HCT116 (cell line): ENCODE measurements at regions not wholly inside any gene's neighbourhood (a gene's known extent, or its start where the extent isn't known, plus 50 kb on each side); places are given as distances from the start of the nearest gene placed in this dataset.

Experiments used
- ATAC-seq: fragments of 200-7000 bp; cut with Tn5 transposase; 2 replicates; pipeline ENCODE4 v1.9.1; 2020; ENCODE audit warnings: mild to moderate bottlenecking, moderate library complexity
- BruUV-seq: library from RNA; stranded (reverse); fragments of 400-500 nt; replicated peaks from 2 replicates; lab custom pipeline; 2021; lab: Mats Ljungman, UMichigan
- CTCF ChIA-PET: fragments of 300-600 bp; sonication (Branson Sonifier 250); formaldehyde crosslinking; loops from one replicate; lab custom pipeline; 2021; ENCODE audit warnings: antibody characterized with exemption; lab: Charles Lee
- POLR2A ChIA-PET: fragments of 300-600, 350-600 bp; sonication (Branson Sonifier 250); formaldehyde crosslinking; loops from one replicate; lab custom pipeline; 2021; ENCODE audit warnings: antibody characterized with exemption; lab: Charles Lee
- RAD21 ChIA-PET, 2 experiments: fragments of 300-600 bp; sonication (Branson Sonifier 250); formaldehyde crosslinking; loops; one replicate each; lab custom pipeline; 2023; ENCODE audit warnings: low total read pairs in 2 of 2; ENCODE audit not compliant: uncharacterized antibody in 2 of 2, unreplicated experiment in 2 of 2, low non-redundant PET in 1 of 2; lab: Charles Lee
- DNase-seq: peaks from one replicate; pipeline ENCODE4 v3.0.0-alpha.2; 2010; ENCODE audit warnings: low read depth, low spot score
- H2AFZ ChIP-seq: fragments of 200-600 bp; shearing (Covaris generic), sonication (generic); 2 replicates; pipeline ENCODE4 v1.6.1; 2017; ENCODE audit warnings: low read depth, mixed run types, mixed read lengths, antibody characterized with exemption, low read length; ENCODE audit not compliant: poor library complexity, severe bottlenecking
- H3K27ac ChIP-seq: 2 replicates; pipeline ENCODE4 v1.5.1; 2012; ENCODE audit warnings: low read depth, low read length
- H3K27me3 ChIP-seq: fragments of 200-600 bp; sonication (generic); 2 replicates; pipeline ENCODE4 v1.6.1; 2016; ENCODE audit warnings: mixed run types, low read length, mixed read lengths; ENCODE audit not compliant: insufficient read depth
- H3K36me3 ChIP-seq, 2 experiments: fragments of 200-500 bp in 1 of 2; fragments of 200-600 bp in 1 of 2; sonication (Bioruptor generic) in 1 of 2; sonication (generic) in 1 of 2; 2 replicates each; pipeline versions ENCODE4 v1.5.1 to v1.6.1; 2014 to 2016; ENCODE audit warnings: low read length in 2 of 2, inconsistent platforms in 1 of 2, mixed read lengths in 1 of 2, mixed run types in 1 of 2; ENCODE audit not compliant: insufficient read depth in 2 of 2, control insufficient read depth in 1 of 2
- H3K4me1 ChIP-seq, 2 experiments: fragments of 200-600 bp in 1 of 2; sonication (generic) in 1 of 2; 2 replicates each; pipeline versions ENCODE4 v1.5.1 to v1.6.1; 2012 to 2017; ENCODE audit warnings: low read length in 2 of 2, inconsistent platforms in 1 of 2, mild to moderate bottlenecking in 1 of 2, mixed read lengths in 1 of 2, mixed run types in 1 of 2, moderate library complexity in 1 of 2; ENCODE audit not compliant: insufficient read depth in 2 of 2, control insufficient read depth in 1 of 2
- H3K4me2 ChIP-seq: fragments of 200-600 bp; sonication (generic); 2 replicates; pipeline ENCODE4 v1.6.1; 2017; ENCODE audit warnings: mixed run types, low read length, mixed read lengths
- H3K4me3 ChIP-seq, 2 experiments: fragments of 200-600 bp in 1 of 2; sonication (generic) in 1 of 2; replicated peaks in 1 of 2; 2 replicates each; pipeline ENCODE4 v1.5.1; 2011 to 2016; ENCODE audit warnings: low read length in 2 of 2, control low read depth in 1 of 2, low read depth in 1 of 2, mild to moderate bottlenecking in 1 of 2, mixed read lengths in 1 of 2, mixed run types in 1 of 2
- H3K79me2 ChIP-seq: fragments of 200-600 bp; sonication (generic); 2 replicates; pipeline ENCODE4 v1.6.1; 2017; ENCODE audit warnings: mild to moderate bottlenecking, mixed run types, low read length, moderate library complexity, mixed read lengths; ENCODE audit not compliant: insufficient read depth
- H3K9ac ChIP-seq: fragments of 200-600 bp; sonication (generic); 2 replicates; pipeline ENCODE4 v1.6.1; 2016; ENCODE audit warnings: low read length, mixed read lengths
- H3K9me2 ChIP-seq: fragments of 200-600 bp; sonication (generic), shearing (Covaris generic); 2 replicates; pipeline ENCODE4 v1.6.1; 2017; ENCODE audit warnings: mixed run types, mild to moderate bottlenecking, moderate library complexity; ENCODE audit not compliant: insufficient read depth
- H3K9me3 ChIP-seq, 2 experiments: fragments of 200-500 bp in 1 of 2; fragments of 200-600 bp in 1 of 2; sonication (Bioruptor generic) in 1 of 2; sonication (generic) in 1 of 2; 2 replicates each; pipeline ENCODE4 v1.6.1; 2014 to 2017; ENCODE audit warnings: low read length in 2 of 2, mixed read lengths in 2 of 2, inconsistent platforms in 1 of 2, low read depth in 1 of 2, mild to moderate bottlenecking in 1 of 2, mixed run types in 1 of 2, moderate library complexity in 1 of 2; ENCODE audit not compliant: control insufficient read depth in 1 of 2, insufficient read depth in 1 of 2
- H4K20me1 ChIP-seq: fragments of 200-600 bp; sonication (generic), shearing (Covaris generic); 2 replicates; pipeline ENCODE4 v1.6.1; 2017; ENCODE audit warnings: mixed run types, mild to moderate bottlenecking, moderate library complexity; ENCODE audit not compliant: insufficient read depth
- ATF3 ChIP-seq: IDR thresholded peaks from 2 replicates; pipeline ENCODE4 v1.6.1; 2012
- CBX3 ChIP-seq: IDR thresholded peaks from 2 replicates; pipeline ENCODE4 v1.6.1; 2012; ENCODE audit warnings: low read depth
- CEBPB ChIP-seq: IDR thresholded peaks from 2 replicates; pipeline ENCODE4 v1.6.1; 2012; ENCODE audit warnings: low read depth
- CTCF ChIP-seq, 3 experiments: fragments of 200-600 bp in 1 of 3; sonication (generic) in 1 of 3; IDR thresholded peaks in 2 of 3; conservative IDR thresholded peaks in 1 of 3; 2 replicates each; pipeline ENCODE4 v1.5.1; 2012 to 2017; ENCODE audit warnings: low read depth in 2 of 3, low read length in 2 of 3, antibody characterized with exemption in 1 of 3, borderline replicate concordance in 1 of 3, control low read depth in 1 of 3, mild to moderate bottlenecking in 1 of 3, mixed read lengths in 1 of 3, mixed run types in 1 of 3, moderate library complexity in 1 of 3; ENCODE audit not compliant: insufficient read depth in 1 of 3
- EGR1 ChIP-seq: IDR thresholded peaks from 2 replicates; pipeline ENCODE4 v1.6.1; 2012; ENCODE audit warnings: low read depth
- ELF1 ChIP-seq: IDR thresholded peaks from 2 replicates; pipeline ENCODE4 v1.6.1; 2012; ENCODE audit warnings: low read depth, borderline replicate concordance
- EZH2 ChIP-seq: fragments of 200-600 bp; sonication (generic); IDR thresholded peaks from 2 replicates; pipeline ENCODE4 v1.6.1; 2017; ENCODE audit warnings: antibody characterized with exemption, mixed run types
- EZH2phosphoT487 ChIP-seq: fragments of 200-600 bp; IDR thresholded peaks from 2 replicates; pipeline ENCODE4 v1.6.1; 2018; ENCODE audit warnings: antibody characterized with exemption, borderline replicate concordance
- MAX ChIP-seq: IDR thresholded peaks from 2 replicates; pipeline ENCODE4 v1.6.1; 2012
- RAD21 ChIP-seq: IDR thresholded peaks from 2 replicates; pipeline ENCODE4 v1.6.1; 2012; ENCODE audit warnings: low read depth, mild to moderate bottlenecking
- SIN3A ChIP-seq: IDR thresholded peaks from 2 replicates; pipeline ENCODE4 v1.6.1; 2012; ENCODE audit warnings: low read depth
- SRF ChIP-seq: IDR thresholded peaks from 2 replicates; pipeline ENCODE4 v1.6.1; 2012; ENCODE audit warnings: low read depth
- TCF7L2 ChIP-seq: IDR thresholded peaks from 2 replicates; pipeline ENCODE4 v1.7.0; 2011; ENCODE audit warnings: borderline replicate concordance, inconsistent platforms; ENCODE audit not compliant: insufficient read depth, insufficient read length; ENCODE audit errors: extremely low read depth
- YY1 ChIP-seq: IDR thresholded peaks from 2 replicates; pipeline ENCODE4 v1.6.1; 2011; ENCODE audit warnings: low read length, low read depth, moderate library complexity, mild to moderate bottlenecking; ENCODE audit not compliant: insufficient replicate concordance; ENCODE audit errors: extremely low read depth
- ZFX ChIP-seq: fragments of 450-650 bp; IDR thresholded peaks from 2 replicates; pipeline ENCODE4 v1.6.1; 2017
- intact Hi-C: fragments of 100-400 bp; cut with micrococcal nuclease; formaldehyde crosslinking; loops from 2 replicates; pipeline ENCODE4 v1.10.0; 2022
- TF ChIP-seq, protein P1 (sequence below): IDR thresholded peaks from 2 replicates; pipeline ENCODE4 v1.6.1; 2012; ENCODE audit warnings: low read depth

DNA sequence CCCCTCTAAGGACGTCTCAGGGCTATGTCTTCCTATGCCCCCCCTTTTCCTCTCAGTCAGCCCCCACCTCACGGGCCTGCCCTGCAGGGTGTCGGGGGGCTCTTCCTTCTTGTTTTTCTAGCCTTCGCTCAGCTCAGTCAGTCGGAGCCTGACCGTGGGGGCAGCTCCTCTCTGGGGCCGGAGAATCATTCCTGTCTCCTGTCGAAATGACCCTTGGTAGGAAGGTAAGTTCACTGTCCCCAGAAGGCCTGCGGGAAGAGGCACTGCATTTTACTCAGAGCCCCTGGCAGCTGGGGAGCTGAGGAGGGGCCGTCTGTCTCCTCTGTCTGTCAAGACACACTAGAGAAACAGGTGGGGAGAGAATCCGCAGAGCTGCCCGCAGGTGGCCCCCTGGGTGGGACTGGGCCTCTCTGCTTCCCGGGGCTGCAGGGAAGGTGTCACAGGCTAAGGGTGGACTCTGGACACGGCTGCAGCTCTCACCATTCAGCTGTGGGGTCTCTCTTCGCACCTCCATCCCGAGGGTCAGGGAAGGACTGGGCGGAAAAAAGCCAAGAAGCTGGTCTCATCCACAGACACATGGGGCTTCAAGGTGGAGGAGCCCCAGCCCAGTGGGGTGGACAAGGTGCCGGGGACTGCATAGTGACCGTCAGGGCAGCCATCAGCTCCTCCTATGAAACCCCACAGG lies 112.8 kb upstream of the TNRC6C start (continued):
- TF ChIP-seq EZH2, result no peak
- no peak for TF ChIP-seq CTCF (IDR thresholded peaks at IDR 0.05 in 2 of 3, conservative IDR thresholded peaks at IDR 0.05 in 1 of 3; ENCODE audit: borderline replicate concordance in 1 of 3, insufficient read depth in 1 of 3, low read depth in 2 of 3, low read length in 2 of 3)

- TF ChIP-seq SIN3A (no peak), EZH2 (no peak), ATF3 (no peak), RAD21 (no peak), SRF (no peak), EGR1 (no peak), TCF7L2 (no peak), MAX (no peak), ZFX (no peak; the same call in 1 of the 2 replicates), EZH2phosphoT487 (no peak), CBX3 (no peak), CTCF (IDR thresholded peaks at IDR 0.05 in 2 of 3, conservative IDR thresholded peaks at IDR 0.05 in 1 of 3; ENCODE audit: borderline replicate concordance in 1 of 3, insufficient read depth in 1 of 3, low read depth in 2 of 3, low read length in 2 of 3) (no peak), YY1 (no peak), CEBPB (no peak), ELF1 (no peak)
- TF ChIP-seq, protein P1, sequence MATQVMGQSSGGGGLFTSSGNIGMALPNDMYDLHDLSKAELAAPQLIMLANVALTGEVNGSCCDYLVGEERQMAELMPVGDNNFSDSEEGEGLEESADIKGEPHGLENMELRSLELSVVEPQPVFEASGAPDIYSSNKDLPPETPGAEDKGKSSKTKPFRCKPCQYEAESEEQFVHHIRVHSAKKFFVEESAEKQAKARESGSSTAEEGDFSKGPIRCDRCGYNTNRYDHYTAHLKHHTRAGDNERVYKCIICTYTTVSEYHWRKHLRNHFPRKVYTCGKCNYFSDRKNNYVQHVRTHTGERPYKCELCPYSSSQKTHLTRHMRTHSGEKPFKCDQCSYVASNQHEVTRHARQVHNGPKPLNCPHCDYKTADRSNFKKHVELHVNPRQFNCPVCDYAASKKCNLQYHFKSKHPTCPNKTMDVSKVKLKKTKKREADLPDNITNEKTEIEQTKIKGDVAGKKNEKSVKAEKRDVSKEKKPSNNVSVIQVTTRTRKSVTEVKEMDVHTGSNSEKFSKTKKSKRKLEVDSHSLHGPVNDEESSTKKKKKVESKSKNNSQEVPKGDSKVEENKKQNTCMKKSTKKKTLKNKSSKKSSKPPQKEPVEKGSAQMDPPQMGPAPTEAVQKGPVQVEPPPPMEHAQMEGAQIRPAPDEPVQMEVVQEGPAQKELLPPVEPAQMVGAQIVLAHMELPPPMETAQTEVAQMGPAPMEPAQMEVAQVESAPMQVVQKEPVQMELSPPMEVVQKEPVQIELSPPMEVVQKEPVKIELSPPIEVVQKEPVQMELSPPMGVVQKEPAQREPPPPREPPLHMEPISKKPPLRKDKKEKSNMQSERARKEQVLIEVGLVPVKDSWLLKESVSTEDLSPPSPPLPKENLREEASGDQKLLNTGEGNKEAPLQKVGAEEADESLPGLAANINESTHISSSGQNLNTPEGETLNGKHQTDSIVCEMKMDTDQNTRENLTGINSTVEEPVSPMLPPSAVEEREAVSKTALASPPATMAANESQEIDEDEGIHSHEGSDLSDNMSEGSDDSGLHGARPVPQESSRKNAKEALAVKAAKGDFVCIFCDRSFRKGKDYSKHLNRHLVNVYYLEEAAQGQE, result no peak
- Histone ChIP-seq H4K20me1 (no peaks in the 10 kb centered on the region), H3K9me3 (no peaks in the 10 kb centered on the region), H3K36me3 (no peaks in the 10 kb centered on the region), H3K79me2 (no peaks in the 10 kb centered on the region), H3K27ac (no peak overlapping the region), H3K9me2 (no peaks in the 10 kb centered on the region), H3K4me3 (no peak overlapping the region), H3K9ac (no peak overlapping the region), H2AFZ (no peak overlapping the region), H3K4me1 (peaks cover 9 to 25% of the 10 kb centered on the region in 2 experiments), H3K4me2 (no peak overlapping the region), H3K27me3 (no peaks in the 10 kb centered on the region)
- POLR2A ChIA-PET, result no interaction called here
- CTCF ChIA-PET, result no interaction called here
- BruUV-seq, result no TSS peak
- DNase-seq (no peak), ATAC-seq (no peak)
- RAD21 ChIA-PET, result no interaction called here
- intact Hi-C loops, result no loop called here
These were observed 111.9 kb upstream of the TNRC6C start for GRCh38 chr17:77846531-77847085.
